ENCODE measurements at regions not wholly inside any gene's neighbourhood (a gene's known extent, or its start where the extent isn't known, plus 50 kb on each side); places are given as distances from the start of the nearest gene placed in this dataset.

- no peak for TF ChIP-seq CTCF (IDR thresholded peaks at IDR 0.05)
Observed at GRCh38 chr11:70486731-70487130, 88.4 kb downstream of the CTTN start.

- TF ChIP-seq CTCF (IDR thresholded peaks at IDR 0.05): no peak
Observed at GRCh38 chr11:70487160-70487559, 88.8 kb downstream of the CTTN start.

- TF ChIP-seq CTCF (IDR thresholded peaks at IDR 0.05): no peak
Observed at GRCh38 chr11:70487756-70488155, 89.4 kb downstream of the CTTN start.

GRCh38 chr11:70488171-70488703 is 89.9 kb downstream of the CTTN start:
- no peak for TF ChIP-seq CTCF (IDR thresholded peaks at IDR 0.05)

GRCh38 chr11:70489276-70489675 is 90.9 kb downstream of the CTTN start:
- no peak for TF ChIP-seq CTCF (IDR thresholded peaks at IDR 0.05)

GRCh38 chr11:70490208-70490607 is 91.9 kb downstream of the CTTN start:
- TF ChIP-seq CTCF (IDR thresholded peaks at IDR 0.05): no peak

- TF ChIP-seq CTCF (IDR thresholded peaks at IDR 0.05): no peak
Observed at GRCh38 chr11:70490723-70491558, 92.6 kb downstream of the CTTN start.

All from LNCAP (cell line).